ENCODE measurements at regions not wholly inside any gene's neighbourhood (a gene's known extent, or its start where the extent isn't known, plus 50 kb on each side); places are given as distances from the start of the nearest gene placed in this dataset.

DNA sequence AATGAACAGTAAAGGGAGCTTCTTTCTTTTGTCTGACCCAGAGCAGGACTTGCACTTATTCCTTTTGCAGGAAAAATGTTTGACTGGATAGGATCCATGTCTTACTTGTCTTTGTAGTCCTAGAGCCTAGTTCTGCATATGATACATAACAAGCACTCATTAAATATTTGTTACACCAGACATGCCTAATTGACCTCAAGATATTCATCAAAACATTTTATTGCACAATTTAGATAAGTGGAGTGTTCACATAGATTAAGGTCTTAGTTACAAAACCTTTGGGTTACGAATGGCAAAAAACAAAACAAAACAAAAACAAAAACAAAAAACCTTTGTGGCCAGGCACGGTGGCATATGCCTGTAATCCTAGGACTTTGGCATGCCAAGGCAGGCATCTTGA is 735.8 kb upstream of the NRSN1 start:
- DNase-seq, result no peak

DNA sequence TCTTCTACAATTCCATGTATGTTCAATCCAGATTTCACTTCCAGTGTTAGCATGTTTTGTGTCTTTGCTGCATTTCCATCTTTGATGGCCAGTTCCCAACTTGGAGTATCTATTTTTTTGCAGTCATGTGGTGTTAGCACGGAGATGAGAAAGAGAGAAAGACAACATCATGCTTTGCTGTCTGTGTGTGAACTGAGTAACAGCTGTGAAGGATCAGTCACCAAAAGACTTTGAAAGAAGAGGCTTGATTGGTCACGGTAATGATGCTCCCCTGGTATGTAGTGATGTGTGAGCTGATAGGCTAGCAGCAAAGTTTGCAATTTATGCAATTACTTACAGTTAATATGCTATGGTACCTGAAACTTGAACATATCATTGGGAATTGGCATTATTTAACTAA is 731.3 kb upstream of the NRSN1 start:
- no peak for DNase-seq

DNA sequence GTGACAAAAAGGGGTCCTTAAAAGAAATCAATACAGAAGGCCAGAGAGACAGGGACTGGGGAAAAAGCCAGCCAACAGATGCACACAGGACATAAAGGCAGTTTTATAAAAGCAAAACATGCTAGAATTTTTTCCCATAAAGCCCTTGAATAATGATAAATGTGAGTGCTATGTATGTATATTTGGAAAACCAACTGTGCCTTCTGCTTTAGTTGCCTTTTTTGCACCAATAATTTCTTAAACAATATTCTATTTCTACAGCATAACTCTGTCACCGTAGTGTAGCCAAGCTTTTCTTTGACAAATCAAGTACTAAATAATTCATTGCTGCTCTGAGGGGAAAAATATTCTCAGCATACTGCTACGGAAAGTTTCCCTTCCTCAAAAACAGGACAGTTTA is 730.6 kb upstream of the NRSN1 start:
- no peak for DNase-seq

DNA sequence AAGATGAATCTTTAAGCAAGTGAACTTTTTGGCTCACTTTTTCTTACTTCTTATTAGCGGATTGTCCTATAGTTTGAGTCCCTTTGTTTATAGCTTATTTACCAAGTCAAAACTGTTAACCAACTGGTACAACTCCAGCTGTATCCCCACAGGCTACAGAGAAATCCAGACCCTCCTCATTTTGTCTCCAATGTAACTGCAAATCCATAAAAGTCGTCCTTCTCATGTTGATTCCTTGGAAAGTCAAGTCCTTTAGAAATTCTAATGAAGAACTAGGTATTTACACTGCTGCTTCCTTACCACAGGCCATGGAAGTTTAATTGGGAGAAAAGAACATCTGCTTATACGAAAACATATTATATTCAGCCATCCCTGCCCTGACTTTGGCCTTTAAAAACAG is 729.1 kb upstream of the NRSN1 start:
- no peak for DNase-seq

DNA sequence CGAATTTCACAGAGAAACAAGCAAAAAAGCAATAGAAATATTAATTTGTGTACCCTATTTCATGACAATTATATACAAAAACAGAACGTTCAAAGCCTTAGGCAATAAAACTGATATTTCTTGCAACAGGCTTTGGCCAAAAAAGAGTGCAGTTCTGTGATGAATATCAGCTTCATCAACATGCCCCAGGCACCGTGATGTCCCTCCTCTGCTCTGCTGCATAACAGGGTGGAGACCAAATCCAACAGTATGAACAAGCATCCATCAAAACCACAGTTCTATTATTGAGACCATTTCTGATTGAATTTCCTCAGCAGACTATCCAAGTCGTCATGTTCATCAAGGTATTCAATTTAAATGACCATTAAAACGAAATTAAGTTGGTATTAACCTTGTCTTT is 722.6 kb upstream of the NRSN1 start:
- no peak for DNase-seq

DNA sequence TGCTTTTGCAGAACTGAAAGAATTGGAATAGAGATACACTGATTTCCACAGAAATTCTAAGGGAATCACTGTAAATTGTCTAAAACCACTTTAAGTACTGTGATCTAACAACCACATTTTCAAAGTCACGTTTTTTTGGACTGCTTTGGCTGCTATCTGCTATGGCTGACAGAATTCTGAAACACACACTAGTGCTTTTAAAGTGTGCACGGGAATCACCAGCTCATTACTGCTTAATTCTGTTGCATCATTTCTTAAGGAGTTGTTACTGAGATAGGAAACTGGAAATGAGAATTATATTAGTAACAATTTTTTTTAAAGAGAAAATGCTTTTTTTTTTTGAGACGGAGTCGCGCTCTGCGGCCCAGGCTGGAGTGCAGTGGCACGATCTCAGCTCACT is 716.5 kb upstream of the NRSN1 start:
- DNase-seq, result no peak

DNA sequence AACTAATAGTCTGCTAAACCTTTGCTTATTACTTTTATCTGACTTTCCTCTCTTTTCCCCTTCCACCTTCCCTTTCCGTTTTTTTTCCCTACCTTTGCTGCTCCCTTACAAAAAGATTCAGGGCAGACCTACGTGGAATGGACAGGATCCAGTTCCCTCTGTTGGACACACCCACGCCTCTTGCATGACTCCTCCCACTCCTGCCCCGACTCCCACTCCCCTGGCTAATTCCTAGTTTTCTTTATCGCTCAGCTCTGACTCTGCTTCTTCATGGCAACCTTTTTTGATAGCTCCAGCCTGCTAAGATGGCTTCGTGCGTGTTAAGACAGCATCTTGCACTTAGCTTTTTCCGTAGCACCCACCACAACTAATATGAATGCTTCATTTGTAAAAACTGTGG is 715.6 kb upstream of the NRSN1 start:
- DNase-seq, result no peak

DNA sequence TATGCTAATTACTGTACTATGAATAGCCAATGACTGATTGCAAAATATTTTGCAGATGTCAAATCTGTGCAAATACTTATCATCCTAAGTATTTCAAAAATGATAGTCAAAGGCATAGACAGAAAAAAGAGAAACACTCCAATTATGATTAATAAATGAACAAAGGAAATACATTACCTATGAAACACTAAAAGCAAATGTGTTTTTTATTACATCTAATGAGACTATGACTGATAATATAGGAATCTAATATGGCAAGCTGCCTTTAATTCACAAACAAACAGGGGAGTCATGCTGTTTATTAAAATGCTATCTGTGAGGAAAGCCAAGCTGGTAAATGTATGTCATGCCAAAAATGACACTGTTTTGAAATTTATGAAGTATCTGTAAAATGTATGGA is 713.2 kb upstream of the NRSN1 start:
- no peak for DNase-seq

DNA sequence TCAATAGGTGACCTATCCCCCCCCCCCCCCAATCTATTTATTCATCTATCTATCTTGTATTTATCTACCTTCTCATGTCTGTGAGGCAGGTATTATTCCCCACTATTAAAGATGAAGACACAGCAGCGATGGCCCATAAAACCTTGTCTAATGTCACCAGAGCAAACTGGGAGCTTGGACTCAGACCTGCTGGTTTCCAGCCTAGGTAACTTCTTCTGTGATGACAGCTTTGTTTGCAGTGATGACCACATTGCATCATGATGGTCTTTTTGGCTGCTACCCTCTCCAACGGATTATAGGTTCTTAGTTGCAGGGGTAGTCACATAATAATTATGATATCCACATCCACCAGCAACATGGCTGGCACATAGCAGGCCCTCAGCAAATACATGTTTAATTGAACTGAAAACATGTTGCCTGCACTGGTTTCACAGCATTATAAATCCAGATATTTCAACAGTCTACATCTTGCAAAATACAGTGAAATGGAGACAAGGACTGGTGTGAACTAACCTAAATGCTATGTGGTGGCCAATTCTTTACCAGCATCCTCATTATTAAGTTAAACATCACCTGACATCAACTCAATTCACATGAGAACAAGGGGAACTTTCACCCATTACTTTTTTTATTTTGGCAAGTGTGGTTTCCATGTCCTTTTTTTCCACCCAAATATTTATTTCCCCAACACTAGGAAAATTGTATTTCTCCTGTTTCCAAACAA is 712.5 kb upstream of the NRSN1 start:
- no peak for DNase-seq

DNA sequence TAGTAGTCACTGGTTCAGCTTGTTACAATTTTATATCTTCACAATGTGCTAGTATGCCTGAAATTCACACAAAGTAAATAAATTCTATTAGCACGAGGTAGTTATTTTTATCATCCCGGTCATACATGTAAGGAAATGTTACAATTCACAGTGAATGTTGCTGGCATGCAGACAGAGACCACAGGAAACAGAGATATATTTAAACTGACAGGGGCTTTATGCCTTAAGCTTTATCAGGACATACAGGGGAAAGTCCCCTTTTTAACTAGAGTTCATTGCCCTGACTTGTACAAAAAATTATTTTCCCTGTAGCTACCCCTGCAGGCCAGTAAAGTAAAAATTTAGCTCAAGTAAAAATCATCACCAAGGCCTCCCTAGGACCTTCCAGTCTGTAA is 712.0 kb upstream of the NRSN1 start:
- no peak for DNase-seq

DNA sequence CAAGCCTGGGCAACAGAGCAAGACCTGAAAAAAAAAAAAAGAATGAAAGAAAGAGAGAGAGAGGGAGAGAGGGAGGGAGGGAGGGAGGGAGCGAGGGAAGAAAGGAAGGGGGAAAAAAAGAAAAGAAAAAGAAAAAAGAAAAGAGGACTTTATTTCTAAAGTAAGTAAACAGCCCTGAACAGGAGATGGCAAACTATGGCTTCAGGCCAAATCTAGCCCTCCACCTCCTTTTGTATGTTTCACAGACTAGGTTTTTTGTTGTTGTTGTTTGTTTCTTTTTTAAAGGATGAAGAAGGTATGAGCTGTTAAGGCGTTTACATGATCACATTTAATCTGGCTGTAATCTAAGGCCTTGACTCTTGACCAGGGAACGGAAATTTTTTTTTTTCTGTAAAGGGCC is 711.1 kb upstream of the NRSN1 start:
- DNase-seq, result no peak

DNA sequence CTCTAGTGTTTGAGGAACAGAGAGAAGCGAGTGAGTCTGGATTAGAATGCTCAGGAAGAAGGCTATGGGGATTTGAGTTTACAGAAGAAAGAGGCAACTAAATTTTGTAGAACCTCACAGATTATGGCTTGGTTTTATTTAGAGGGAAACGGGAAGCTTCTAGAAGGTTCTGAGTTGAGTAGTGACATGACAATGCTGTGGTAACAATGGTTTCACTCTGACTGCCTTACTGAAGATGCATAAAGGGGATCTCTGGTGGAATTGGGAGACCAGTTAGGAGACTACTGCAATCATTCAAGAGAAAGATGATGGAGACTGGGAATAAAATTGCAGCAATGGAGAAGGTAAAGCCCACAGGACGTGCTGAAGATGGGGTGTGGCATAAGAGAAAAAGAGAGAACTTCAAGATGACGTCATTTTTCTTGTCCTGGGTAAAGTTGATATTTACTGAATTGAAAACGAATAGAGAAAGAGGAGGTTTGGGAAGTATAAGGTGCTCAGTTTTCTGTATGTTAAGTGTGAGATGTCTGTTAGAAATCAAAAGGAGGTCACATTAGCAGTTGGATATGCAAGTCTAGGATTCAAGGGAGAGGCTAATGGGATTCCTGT is 710.1 kb upstream of the NRSN1 start:
- no peak for DNase-seq

DNA sequence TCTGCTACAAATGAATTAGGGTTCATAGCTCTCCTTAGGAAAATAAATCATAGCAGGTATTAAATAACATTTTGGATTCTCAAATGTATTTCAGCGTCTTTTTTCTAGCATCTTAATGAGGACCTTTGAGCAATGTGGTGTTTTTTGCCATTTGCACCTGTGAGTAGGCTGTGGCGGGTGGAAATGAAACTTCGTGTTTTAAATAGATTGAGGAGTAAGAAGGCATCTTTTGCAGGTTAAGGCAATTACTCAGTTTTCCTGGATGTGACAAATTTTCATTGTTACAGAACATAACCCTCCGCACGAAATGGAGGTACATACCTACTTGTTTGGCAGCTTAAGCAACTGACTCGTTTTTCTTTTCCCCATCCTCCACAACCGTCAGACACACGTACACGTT is 708.9 kb upstream of the NRSN1 start:
- peak; percentile 8 for DNase-seq

DNA sequence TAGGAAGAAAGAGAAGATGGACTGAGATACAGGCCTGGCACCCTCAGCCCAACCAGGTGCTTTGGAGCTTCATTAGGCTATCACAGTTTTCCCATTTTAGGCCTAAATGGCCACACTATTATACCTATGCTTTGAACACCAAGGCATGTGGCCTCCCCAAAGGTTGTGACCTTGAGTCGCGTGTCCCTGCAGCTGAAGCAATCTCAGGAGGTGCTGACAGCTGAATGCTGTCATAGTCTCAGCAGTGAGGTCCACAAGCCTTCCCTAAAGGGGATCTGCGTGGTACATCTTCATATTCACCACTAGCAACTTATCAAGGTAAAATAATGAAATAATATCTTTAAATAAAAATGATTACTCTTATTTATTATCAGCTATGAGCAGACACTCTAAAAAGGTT is 707.9 kb upstream of the NRSN1 start:
- DNase-seq, result no peak

DNA sequence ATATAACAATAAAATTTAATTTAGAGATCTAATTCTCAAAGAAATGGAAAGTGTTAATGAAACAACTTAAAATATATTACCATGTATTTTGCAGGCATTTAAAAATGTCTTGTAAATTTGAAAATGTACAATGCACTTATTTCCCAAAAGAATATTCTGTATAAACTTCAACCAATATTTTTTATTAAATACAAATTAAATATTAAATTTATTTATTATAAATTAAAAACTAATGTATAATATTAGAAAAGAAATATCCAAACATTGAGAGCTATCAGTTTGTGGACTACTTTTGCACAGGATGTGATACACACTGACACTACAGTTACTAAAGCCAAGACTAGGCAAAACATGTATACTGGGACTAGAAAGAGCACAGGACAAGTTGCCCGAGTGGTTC is 707.0 kb upstream of the NRSN1 start:
- DNase-seq, result no peak

DNA sequence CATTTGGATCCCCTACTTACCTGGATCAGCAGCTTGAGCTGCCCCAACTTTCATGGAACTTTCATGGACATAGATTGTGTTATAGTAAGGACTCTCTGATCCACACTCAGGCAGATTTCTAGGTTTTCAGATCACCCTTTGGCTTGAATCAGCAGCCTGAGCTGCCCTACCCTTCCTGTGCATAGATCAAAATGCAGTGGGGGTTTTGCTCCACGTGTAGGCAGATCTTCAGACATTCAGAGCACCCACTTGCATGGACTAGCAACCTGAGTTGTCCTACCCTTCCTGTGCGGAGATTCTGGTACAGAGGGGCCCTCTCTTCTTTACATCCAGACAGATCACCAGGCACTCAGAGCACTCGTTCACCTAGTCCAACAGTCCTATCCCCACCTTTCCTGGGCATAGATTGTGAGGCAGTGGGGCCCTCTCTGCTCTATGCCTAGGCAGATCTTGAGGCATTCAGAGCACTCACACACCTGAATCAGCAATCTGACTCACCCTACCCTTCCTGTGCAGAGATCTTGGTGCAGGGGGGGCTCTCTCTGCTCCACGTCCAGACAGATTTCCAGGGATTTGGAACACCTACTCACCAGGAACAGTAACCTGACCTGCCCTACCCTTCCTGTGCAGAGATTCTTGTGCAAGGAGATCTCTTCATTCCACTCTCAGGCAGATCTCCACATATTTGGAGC is 705.2 kb upstream of the NRSN1 start:
- no peak for DNase-seq

DNA sequence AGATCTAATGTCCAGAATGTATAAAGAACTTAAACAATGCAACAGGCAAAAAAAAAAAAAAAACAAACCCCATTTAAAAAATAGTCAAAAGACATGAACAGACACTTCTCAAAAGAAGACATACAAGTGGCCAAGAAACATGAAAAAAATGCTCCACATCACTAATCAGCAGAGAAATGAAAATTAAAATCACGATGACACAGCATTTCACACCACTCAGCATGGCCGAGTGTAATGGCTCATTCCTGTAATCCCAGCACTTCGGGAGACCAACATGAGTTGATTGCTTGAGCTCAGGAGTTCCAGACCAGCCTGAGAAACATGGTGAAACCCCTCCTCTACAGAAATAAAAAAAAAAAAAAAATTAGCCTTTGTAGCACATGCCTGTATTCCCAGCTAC is 701.4 kb upstream of the NRSN1 start:
- no peak for DNase-seq

DNA sequence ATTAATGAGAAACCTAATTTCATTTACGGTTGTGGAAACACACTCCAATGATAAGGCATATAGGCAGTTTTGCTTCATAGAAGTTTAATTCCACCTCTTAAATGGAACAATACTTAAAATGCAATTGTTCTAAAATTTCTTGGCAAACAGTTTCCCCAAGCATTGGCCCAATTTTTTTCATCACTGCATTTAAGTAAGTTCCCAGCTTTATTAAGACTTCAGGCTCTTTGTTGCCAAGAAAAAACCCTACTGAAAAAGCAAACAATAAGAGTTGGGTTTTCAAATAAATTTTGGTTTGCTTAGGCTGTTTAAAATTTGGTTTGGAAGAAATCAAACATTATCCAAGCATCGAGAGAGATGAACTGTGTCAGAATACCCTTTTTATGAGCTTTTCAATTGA is 690.9 kb upstream of the NRSN1 start:
- DNase-seq, result no peak

DNA sequence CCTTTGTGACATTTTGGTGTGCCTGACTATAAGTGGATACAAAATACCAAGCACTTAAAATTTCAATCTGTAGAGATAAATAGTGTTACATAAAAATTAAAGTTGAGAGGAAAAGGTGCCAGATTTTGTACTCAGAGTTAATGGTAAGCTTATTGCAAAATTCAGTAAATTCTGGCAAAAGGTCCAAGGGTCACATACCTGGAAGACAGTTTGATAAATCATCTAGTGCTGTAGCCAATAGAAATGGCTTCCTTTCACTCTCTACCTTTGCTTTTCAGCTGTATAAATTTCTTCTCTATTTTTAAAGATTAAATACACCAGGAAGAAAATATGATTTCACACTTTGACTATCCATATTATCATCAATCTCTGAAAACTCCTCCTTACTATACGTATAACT is 690.2 kb upstream of the NRSN1 start:
- DNase-seq, result no peak

DNA sequence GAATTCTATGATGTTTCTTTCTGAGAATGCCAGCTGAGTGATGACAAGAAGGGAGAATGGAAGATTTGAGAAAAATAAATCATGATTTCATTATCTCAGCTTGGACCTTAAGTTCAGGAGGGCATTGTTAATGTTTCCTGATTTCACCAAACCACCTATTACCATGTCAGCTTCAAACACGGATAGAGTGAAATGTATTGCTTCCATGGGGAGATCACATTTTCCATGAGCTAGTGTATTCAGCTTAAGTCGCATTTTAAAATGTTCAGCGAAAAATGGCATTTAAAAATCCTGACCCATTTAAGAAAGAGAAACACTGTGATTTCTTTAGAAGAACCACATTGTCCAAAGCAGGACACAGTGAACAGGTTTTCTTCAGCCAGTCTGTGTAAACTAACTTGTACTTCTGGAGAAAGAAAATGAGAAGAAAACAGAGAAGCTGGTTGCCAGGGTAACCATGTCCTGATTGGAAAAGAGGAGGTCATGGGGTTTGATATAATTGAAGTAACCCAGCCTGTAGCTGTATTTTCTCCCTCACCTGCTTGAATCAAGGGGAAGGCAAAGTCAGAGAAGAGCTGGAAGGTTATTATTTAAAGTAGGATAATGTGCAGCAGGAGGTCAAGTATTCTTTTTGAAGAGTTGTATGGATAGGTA is 684.1 kb upstream of the NRSN1 start:
- no peak for DNase-seq

DNA sequence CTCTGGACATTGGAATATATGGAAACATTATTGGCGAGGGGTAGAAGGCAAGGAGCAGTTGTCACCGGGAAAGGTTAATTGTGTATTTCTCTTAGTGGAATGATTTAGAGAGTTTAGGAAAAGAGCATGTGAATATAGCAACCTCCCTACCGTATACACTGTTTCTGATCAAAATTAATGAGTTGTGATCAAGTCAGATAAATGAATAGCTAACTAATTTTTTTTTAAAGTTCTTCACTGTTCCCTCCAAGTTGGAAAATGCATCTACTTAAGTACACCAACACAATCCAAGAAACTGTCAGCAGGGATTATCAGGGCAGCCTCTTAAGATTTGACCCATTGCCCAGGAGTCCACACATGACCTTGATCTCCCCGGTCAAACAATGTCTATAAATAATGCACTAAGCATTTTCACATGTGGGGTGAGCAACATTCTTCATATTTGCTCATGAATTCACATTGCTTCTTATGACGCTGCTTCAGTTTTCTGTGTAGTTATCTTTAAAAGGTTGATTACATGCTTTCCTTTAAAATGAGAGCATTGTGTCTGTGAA is 680.8 kb upstream of the NRSN1 start:
- DNase-seq, result no peak

DNA sequence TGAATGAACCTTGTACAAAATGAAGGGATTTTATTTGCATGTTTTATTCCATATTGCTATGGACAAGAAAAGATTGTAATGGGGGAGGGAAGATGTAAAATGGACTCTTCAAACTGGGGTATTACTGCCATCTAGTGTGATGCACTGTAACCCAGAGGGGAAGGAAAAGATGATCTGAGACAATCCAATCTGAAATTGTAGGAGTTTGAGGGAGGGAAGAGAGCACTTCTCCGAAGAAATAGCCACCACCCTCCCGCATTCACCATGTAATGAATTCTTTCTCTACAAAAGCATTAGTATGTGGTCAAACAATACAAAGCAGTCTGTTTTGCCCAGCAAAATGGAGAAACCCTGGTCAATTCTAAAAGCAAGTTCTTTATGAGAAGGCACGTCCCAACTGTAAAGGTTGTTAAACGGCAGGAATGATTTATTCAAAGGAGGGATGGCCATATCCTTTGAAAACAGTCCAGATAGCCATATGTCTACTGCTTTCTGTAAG is 679.5 kb upstream of the NRSN1 start:
- DNase-seq, result no peak

DNA sequence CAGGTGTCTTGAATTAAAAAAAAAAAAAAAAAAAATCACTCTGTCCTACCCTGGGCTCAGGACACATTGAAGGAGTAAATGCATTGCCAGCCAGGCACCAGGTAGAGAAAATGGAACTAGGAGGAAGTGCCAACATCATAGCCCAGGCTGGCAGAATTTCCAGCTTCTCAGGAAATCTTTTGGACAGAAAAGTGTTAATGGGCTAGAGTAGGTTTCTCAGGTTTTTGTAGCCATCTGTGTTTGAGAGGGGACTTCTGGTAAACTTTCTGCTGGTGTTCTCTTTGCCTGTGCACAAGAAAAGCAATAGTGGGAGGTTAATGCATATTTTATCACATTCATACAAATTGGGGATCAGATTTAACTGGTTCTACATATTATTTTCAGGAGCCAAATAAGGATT is 678.3 kb upstream of the NRSN1 start:
- DNase-seq, result no peak

DNA sequence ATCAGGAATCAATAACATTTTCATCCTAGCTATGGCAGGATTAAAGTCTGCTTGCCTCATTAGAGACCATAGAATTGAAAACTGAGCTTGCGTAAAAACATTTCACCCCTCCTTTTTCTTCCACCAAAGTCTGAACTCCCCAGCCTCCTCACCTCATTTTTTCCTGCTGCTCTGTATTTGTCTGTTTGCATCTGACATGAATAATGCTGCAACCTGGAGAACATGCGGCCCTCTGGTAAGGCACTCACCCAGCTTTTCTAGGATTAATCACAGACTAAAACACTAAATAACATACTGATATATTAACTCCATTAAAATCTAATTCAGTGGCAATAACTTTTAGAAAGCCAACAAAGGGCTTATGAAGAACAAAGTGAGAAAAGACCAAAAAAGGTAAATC is 677.7 kb upstream of the NRSN1 start:
- DNase-seq, result no peak

Data from RPMI8226 (cell line).